ENCODE measurements at regions not wholly inside any gene's neighbourhood (a gene's known extent, or its start where the extent isn't known, plus 50 kb on each side); places are given as distances from the start of the nearest gene placed in this dataset.

- in situ Hi-C loops (cut with HindIII; ENCODE audit: low sequenced_read_pairs): no loop called here
These were observed 122.3 kb upstream of the WWC1 start for GRCh38 chr5:168168978-168169698.

DNA sequence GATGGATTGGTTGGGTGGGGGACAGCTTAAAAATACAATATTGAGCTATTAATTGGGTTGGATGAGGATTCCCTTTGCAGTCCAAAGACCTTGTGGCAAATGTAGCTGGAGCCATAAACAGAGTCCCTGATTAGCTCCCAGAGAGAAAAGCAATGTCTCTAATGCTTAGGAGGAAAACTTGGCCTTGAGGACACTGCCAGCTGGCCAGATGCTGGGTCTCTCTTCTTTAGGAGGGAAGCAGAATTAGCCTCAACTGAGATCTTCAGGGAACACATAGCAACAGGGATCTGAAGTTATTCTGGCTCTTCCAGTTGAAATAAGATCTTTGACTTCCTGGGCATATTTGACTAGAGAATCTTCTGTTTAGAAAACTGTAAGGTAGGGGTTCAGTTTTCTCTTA is 121.7 kb upstream of the WWC1 start:
- in situ Hi-C loops (cut with HindIII; ENCODE audit: low sequenced_read_pairs): no loop called here

DNA sequence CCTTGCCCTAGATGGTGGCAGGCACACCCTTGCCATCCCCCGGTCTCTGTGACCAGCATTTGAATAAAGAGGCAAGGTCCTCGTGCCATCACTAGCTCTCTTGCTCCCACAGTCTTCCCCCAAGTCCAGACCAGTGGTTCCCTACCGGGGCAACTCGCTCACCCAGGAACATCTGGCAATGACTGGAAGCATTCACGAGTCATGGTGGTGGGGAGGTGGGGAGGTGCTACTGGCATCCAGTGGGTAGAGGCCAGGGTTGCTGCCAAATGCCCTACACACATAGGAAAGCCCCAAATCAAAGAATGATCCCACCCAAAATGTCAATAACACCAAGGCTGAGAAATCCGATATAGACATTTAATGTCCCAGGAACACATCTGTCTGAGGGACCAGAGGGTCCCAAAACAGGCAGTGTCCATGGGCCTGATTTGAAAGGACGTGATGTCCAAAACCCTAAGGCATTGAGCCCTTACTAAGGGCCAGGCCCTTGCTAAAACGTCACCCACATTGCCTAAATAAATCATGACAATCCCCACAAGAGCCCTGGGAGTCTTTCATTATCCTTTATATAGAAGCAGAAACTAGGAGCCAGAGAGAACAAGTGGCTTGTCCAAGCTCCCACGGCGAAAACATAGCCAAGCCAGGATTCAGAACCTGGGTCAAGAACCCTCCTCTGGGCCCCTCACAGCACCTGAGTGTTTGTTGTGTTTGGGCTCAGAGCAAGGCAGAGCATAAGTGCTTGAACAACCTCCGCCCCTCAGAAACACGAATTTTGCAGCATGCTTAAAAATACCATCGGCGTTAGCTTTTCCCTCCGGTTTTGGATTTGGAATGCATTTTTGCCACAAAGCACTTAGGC is 119.3 kb upstream of the WWC1 start:
- in situ Hi-C loops (cut with HindIII; ENCODE audit: low sequenced_read_pairs): no loop called here

DNA sequence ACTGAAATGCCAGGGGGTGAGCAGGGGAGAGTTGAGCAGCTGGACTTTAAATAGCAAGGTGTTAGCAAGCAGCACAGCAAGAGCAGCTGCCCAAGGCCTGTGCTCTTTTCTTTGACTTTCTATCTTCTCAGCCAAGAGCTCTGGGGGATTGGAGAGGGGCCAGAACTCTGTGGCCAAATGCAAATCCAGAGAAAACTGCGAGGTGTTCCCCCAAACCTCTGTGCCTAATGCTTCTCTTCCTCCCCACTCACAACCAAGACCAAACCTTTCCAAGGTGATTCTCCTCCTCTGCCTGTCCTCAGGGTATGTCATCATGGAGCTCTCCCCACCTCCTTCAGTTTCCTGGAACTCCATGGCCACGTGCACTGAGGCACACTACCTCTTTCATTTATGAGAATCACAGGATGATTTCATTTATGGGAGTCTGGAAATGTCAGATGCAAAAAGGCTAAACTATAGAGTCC is 118.7 kb upstream of the WWC1 start:
- in situ Hi-C loops (cut with HindIII; ENCODE audit: low sequenced_read_pairs): no loop called here

DNA sequence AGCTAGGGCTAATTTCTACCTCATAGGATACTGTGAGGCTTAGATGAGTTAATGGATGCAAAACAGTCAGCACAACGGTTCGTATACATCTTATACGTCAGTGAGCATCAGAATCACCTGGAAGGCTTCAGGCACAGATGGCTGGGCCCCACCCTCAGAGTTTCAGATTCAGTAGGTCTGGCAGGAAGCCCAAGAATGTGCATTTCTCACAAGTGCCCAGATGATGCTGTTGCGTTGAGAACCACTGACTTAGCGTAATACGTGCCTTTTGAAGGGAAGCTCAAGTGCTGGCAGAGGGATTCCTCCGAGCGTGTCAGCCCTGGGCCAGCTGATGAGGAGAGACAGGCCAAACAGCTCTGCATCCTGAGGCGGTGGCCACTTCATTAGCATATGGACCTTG is 117.1 kb upstream of the WWC1 start:
- in situ Hi-C loops (cut with HindIII; ENCODE audit: low sequenced_read_pairs): no loop called here

- in situ Hi-C loops (cut with HindIII; ENCODE audit: low sequenced_read_pairs): no loop called here
These were observed 115.2 kb upstream of the WWC1 start for GRCh38 chr5:168176251-168176650.

GRCh38 chr5:168176941-168177340 is 114.5 kb upstream of the WWC1 start:
- in situ Hi-C loops (cut with HindIII; ENCODE audit: low sequenced_read_pairs): no loop called here

DNA sequence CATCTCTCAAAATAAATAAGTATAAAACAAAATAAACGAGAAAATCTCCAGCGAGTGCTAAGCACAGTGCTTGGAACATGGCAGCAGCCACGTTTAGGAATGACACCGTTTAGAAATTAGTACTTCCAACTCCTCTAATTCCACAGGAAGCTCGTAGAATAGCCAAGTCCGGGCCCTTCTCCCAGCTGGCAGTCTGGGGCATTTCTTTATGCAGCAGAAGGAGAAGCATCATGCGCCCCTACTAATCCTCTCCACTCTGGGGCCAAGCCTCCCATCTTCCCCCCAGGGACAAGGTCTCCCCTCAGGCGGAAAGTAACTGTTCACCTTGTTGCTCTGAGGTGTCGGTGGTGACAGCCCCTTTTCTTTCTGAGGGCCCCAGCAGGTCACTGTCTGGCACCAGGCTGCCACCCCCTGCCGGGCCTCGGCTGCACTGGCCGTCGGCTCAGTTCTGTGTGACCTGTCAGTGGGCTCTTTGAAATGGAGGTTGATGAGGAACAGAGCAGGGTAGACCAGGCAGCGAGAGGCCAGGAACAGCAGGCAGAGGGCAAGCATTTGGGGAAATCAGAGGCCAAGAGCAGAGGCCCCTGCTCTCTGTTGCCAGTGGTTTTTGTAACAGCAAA is 113.5 kb upstream of the WWC1 start:
- in situ Hi-C loops (cut with HindIII; ENCODE audit: low sequenced_read_pairs): no loop called here

DNA sequence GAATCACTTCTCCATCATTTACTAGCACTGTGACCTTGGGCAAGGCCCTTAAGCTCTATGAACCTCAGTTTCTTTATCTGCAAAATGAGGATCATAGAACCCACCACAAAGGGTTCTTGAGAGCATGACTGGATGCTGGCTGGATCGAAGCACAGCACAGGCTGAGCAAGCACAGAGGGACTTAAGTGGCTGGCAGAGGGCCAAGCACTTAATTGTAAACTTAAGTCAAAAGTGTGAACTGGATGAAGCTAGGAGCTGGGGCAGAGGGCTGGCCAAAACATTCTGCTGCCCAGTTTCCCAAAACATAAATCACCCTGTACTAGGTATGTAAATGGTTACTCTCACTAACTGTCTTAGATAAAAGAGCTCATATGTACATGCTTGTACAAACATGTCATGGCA is 112.3 kb upstream of the WWC1 start:
- in situ Hi-C loops (cut with HindIII; ENCODE audit: low sequenced_read_pairs): no loop called here

- in situ Hi-C loops (cut with HindIII; ENCODE audit: low sequenced_read_pairs): no loop called here
These were observed 109.2 kb upstream of the WWC1 start for GRCh38 chr5:168182269-168182668.

- in situ Hi-C loops (cut with HindIII; ENCODE audit: low sequenced_read_pairs): no loop called here
These were observed 107.3 kb upstream of the WWC1 start for GRCh38 chr5:168184103-168184502.

- in situ Hi-C loops (cut with HindIII; ENCODE audit: low sequenced_read_pairs): no loop called here
These were observed 105.0 kb upstream of the WWC1 start for GRCh38 chr5:168186289-168187074.

GRCh38 chr5:168187614-168188013 is 103.8 kb upstream of the WWC1 start:
- in situ Hi-C loops (cut with HindIII; ENCODE audit: low sequenced_read_pairs): no loop called here

DNA sequence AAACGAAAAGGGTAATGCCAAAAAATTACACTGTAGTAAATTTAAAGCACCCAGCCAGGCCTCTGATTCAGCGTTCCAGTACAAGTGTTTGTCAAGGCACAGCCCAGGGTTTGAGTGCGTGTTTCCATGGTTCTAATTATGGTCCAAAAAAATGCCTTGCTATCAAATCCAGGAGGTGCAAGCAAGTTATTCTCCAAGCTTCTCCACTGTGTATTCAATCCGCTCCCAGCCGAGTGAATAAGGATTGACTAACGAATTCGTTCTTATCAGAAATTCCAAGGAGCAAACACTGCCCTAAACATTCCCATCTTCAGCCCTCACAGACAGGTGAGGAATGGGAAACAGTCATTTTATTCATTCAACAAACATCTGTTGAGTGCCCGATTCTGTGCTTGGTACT is 103.3 kb upstream of the WWC1 start:
- in situ Hi-C loops (cut with HindIII; ENCODE audit: low sequenced_read_pairs): no loop called here

- in situ Hi-C loops (cut with HindIII; ENCODE audit: low sequenced_read_pairs): no loop called here
These were observed 99.3 kb upstream of the WWC1 start for GRCh38 chr5:168192120-168192519.

- in situ Hi-C loops (cut with HindIII; ENCODE audit: low sequenced_read_pairs): no loop called here
These were observed 97.8 kb upstream of the WWC1 start for GRCh38 chr5:168193493-168194250.

DNA sequence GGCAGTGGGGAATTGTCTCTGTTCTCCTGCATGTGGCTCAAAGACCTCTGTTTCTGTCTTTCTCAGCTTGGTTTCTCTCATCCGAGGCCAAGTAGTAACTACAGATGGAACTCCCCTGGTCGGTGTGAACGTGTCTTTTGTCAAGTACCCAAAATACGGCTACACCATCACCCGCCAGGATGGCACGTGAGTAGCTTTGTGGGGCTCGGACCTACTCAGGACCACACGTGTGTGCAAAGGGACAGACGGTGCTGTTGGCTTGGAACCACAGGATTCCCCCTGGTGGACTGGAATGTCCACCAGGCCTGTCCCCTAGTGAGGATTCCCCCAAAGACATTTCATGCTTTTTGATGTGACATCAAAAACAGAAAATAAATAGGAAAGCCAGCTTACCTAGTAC is 96.3 kb upstream of the WWC1 start:
- in situ Hi-C loops (cut with HindIII; ENCODE audit: low sequenced_read_pairs): no loop called here

DNA sequence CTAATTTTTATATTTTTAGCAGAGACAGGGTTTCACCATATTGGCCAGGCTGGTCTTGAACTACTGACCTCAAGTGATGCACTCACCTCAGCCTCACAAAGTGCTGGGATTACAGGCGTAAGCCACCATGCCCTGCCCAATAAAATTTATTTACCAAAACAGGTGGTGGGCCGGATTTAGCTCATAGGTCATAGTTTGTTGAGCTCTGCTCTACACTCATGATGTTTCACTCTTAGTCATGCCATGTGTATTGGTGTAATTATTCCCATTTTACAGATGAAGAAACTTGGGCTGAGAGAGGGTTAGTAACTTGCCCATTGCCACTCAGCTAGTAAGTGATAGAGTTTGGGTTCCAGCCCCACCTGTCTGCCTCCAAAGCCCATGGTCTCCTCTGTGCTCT is 93.1 kb upstream of the WWC1 start:
- in situ Hi-C loops (cut with HindIII; ENCODE audit: low sequenced_read_pairs): no loop called here

DNA sequence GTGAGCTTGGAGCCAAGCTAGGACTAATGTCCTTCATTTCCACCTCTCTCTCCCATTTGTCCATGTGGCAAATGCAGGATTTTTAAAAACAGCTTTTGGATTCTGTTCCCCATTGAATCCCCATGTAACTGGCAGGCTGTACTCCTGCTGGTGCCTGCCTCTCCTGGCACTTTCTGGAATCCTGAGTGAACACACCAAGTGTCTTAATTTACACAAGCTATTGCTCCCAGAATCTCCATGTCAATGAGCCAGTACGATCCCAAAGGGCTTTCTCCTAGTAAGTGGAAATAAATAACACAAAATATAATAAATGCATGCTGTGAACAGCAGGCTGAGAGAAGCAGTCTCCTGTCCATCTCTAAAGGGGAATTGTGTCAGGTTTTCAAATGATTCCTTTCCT is 88.4 kb upstream of the WWC1 start:
- in situ Hi-C loops (cut with HindIII; ENCODE audit: low sequenced_read_pairs): no loop called here

GRCh38 chr5:168204165-168204564 is 87.3 kb upstream of the WWC1 start:
- in situ Hi-C loops (cut with HindIII; ENCODE audit: low sequenced_read_pairs): no loop called here
